ENCODE measurements at regions not wholly inside any gene's neighbourhood (a gene's known extent, or its start where the extent isn't known, plus 50 kb on each side); places are given as distances from the start of the nearest gene placed in this dataset.

GRCh38 chr19:57055956-57056355, 63.8 kb upstream of the USP29 start:
- 80 to 91% methylated on average over 5 of the region's 5 CpGs for WGBS, 2 donors
- Histone ChIP-seq H3K27me3 (no peaks in the 10 kb centered on the region), H3K36me3 (replicated peaks in 1 of 2; ENCODE audit: insufficient read depth in 1 of 2, low read depth in 2 of 2) (no peaks in the 10 kb centered on the region), H3K9me3 (peaks cover 0 to 6% (median 0%) of the 10 kb centered on the region in 3 donors), H3K4me3 (no peak overlapping the region), H3K4me1 (no peaks in the 10 kb centered on the region), H3K27ac (no peak overlapping the region)
- ATAC-seq (no peak), DNase-seq (no peak)
- intact Hi-C loops (cut with DNase I) = no loop called here
- TF ChIP-seq CTCF (IDR thresholded peaks at IDR 0.05) = no peak
- TF ChIP-seq POLR2A (IDR thresholded peaks at IDR 0.05) = no peak

GRCh38 chr19:57057036-57057686, 62.6 kb upstream of the USP29 start:
- DNase-seq = no peak

GRCh38 chr19:57058871-57059270, 60.9 kb upstream of the USP29 start:
- no peak for DNase-seq
- Histone ChIP-seq H3K27me3 (no peaks in the 10 kb centered on the region), H3K27ac (no peak overlapping the region), H3K4me3 (no peak overlapping the region), H3K36me3 (replicated peaks in 1 of 2; ENCODE audit: insufficient read depth in 1 of 2, low read depth in 2 of 2) (no peaks in the 10 kb centered on the region), H3K4me1 (no peaks in the 10 kb centered on the region), H3K9me3 (peaks cover 0 to 2% (median 0%) of the 10 kb centered on the region in 3 donors)
- intact Hi-C loops (cut with DNase I) = no loop called here
- TF ChIP-seq POLR2A (IDR thresholded peaks at IDR 0.05) = no peak
- TF ChIP-seq CTCF (IDR thresholded peaks at IDR 0.05) = no peak
- WGBS, 2 donors = 39 to 58% methylated on average over 6 of the region's 6 CpGs
- ATAC-seq = no peak

More at GRCh38 chr19:57057036-57057686, 62.6 kb upstream of the USP29 start:
- TF ChIP-seq CTCF (IDR thresholded peaks at IDR 0.05) = no peak
- TF ChIP-seq POLR2A (IDR thresholded peaks at IDR 0.05) = no peak
- Histone ChIP-seq H3K4me1 (no peaks in the 10 kb centered on the region), H3K9me3 (peaks cover 0 to 6% (median 0%) of the 10 kb centered on the region in 3 donors), H3K27ac (no peak overlapping the region), H3K27me3 (no peaks in the 10 kb centered on the region), H3K4me3 (no peak overlapping the region), H3K36me3 (replicated peaks in 1 of 2; ENCODE audit: insufficient read depth in 1 of 2, low read depth in 2 of 2) (no peaks in the 10 kb centered on the region)
- WGBS, 2 donors = 23 to 30% methylated on average over 13 to 16 of the region's 16 CpGs
- no peak for ATAC-seq
- intact Hi-C loops (cut with DNase I) = no loop called here

- H3K9me3 ChIP-seq = no peaks in the 10 kb centered on the region
Measured at GRCh38 chr19:57063070-57063469, 56.7 kb upstream of the USP29 start.

More at GRCh38 chr19:57063070-57063469, 56.7 kb upstream of the USP29 start:
- no peak for TF ChIP-seq CTCF (IDR thresholded peaks at IDR 0.05)
- TF ChIP-seq POLR2A (IDR thresholded peaks at IDR 0.05) = no peak
- Histone ChIP-seq H3K4me3 (no peak overlapping the region), H3K27ac (no peak overlapping the region), H3K36me3 (replicated peaks in 1 of 2; ENCODE audit: insufficient read depth in 1 of 2, low read depth in 2 of 2) (no peaks in the 10 kb centered on the region), H3K27me3 (no peaks in the 10 kb centered on the region), H3K4me1 (no peaks in the 10 kb centered on the region)
- intact Hi-C loops (cut with DNase I) = no loop called here
- no peak for DNase-seq
- WGBS, 2 donors = 67 to 72% methylated on average over 4 of the region's 4 CpGs
- ATAC-seq = no peak

Data from body of pancreas (tissue), 4 donors.